Endothelial cell of umbilical vein (primary cell): ENCODE measurements at regions not wholly inside any gene's neighbourhood (a gene's known extent, or its start where the extent isn't known, plus 50 kb on each side); places are given as distances from the start of the nearest gene placed in this dataset.

ENCODE experiments used
- BruUV-seq: library from RNA; stranded (reverse); fragments of 400-500 nt; replicated peaks from 2 replicates; lab custom pipeline; 2021; lab: Mats Ljungman, UMichigan
- CTCF ChIA-PET: fragments of 300-600, 350-600 bp; sonication (Branson Sonifier 250); formaldehyde crosslinking; loops from one replicate; lab custom pipeline; 2021; ENCODE audit warnings: antibody characterized with exemption, inconsistent platforms; lab: Charles Lee
- POLR2A ChIA-PET: fragments of 300-600, 350-600 bp; sonication (Branson Sonifier 250); formaldehyde crosslinking; loops from one replicate; lab custom pipeline; 2021; ENCODE audit warnings: antibody characterized with exemption, inconsistent platforms; lab: Charles Lee
- DNase-seq: peaks from one replicate; pipeline ENCODE4 v3.0.0-alpha.2; 2011; ENCODE audit warnings: low read depth, low spot score
- FAIRE-seq: peaks from 2 replicates; lab custom pipeline; 2011; peaks lifted over from hg19 to GRCh38; lab: Jason Lieb, UNC
- H2AFZ ChIP-seq: 2 replicates; pipeline ENCODE4 v1.6.0; 2012; ENCODE audit warnings: low read depth, low read length, control low read depth, inconsistent platforms
- H3K27ac ChIP-seq: 2 replicates; pipeline ENCODE4 v1.5.1; 2011; ENCODE audit warnings: low read depth, mild to moderate bottlenecking, control low read depth, low read length, moderate library complexity; ENCODE audit not compliant: insufficient read depth
- H3K27me3 ChIP-seq, 2 experiments: 2 replicates each; pipeline versions ENCODE4 v1.6.0 to v1.6.1; 2011; ENCODE audit warnings: low read length in 2 of 2, mixed read lengths in 1 of 2; ENCODE audit not compliant: control insufficient read depth in 2 of 2, insufficient read depth in 2 of 2
- H3K36me3 ChIP-seq, 2 experiments: 2 replicates in 1 of 2; 3 replicates in 1 of 2; pipeline ENCODE4 v1.5.1; 2011; ENCODE audit warnings: low read length in 2 of 2, mild to moderate bottlenecking in 1 of 2, moderate library complexity in 1 of 2; ENCODE audit not compliant: control insufficient read depth in 2 of 2, insufficient read depth in 2 of 2; ENCODE audit errors: extremely low read depth in 1 of 2
- H3K4me1 ChIP-seq: 3 replicates; pipeline ENCODE4 v1.5.1; 2011; ENCODE audit warnings: mild to moderate bottlenecking, low read length; ENCODE audit not compliant: control insufficient read depth, insufficient read depth; ENCODE audit errors: extremely low read depth
- H3K4me2 ChIP-seq: 2 replicates; pipeline ENCODE4 v1.6.1; 2011; ENCODE audit warnings: low read length, control low read depth, mixed read lengths; ENCODE audit not compliant: insufficient read depth
- H3K4me3 ChIP-seq, 3 experiments: fragments of 200-600 bp in 1 of 3; sonication (generic), shearing (Covaris generic) in 1 of 3; replicated peaks in 1 of 3; 2 replicates each; pipeline ENCODE4 v1.5.1; 2011 to 2016; ENCODE audit warnings: control low read depth in 3 of 3, low read length in 3 of 3, mild to moderate bottlenecking in 2 of 3, inconsistent platforms in 1 of 3, low read depth in 1 of 3, moderate library complexity in 1 of 3; ENCODE audit not compliant: insufficient read depth in 1 of 3
- H3K79me2 ChIP-seq: 2 replicates; pipeline ENCODE4 v1.6.0; 2012; ENCODE audit warnings: low read length, inconsistent platforms; ENCODE audit not compliant: control insufficient read depth, insufficient read depth
- H3K9ac ChIP-seq: replicated peaks from 2 replicates; pipeline ENCODE3; 2011; ENCODE audit warnings: low read length, control low read depth; ENCODE audit not compliant: insufficient read depth; ENCODE audit errors: extremely low read depth
- H3K9me1 ChIP-seq: replicated peaks from 3 replicates; pipeline ENCODE4 v1.6.0; 2011; ENCODE audit warnings: mild to moderate bottlenecking, low read length; ENCODE audit not compliant: control insufficient read depth, insufficient read depth; ENCODE audit errors: extremely low read depth
- H3K9me3 ChIP-seq: replicated peaks from 2 replicates; pipeline ENCODE4 v1.5.1; 2012; ENCODE audit warnings: low read length, inconsistent platforms; ENCODE audit not compliant: control insufficient read depth, insufficient read depth
- H4K20me1 ChIP-seq: replicated peaks from 2 replicates; pipeline ENCODE3; 2011; ENCODE audit warnings: mild to moderate bottlenecking, low read length; ENCODE audit not compliant: control insufficient read depth, insufficient read depth; ENCODE audit errors: extremely low read depth
- EZH2 ChIP-seq: IDR thresholded peaks from 2 replicates; pipeline ENCODE4 v1.6.1; 2012; ENCODE audit warnings: borderline replicate concordance, low read depth, mild to moderate bottlenecking, moderate library complexity, low read length, inconsistent platforms; ENCODE audit not compliant: severe bottlenecking
- FOS ChIP-seq: IDR thresholded peaks from 2 replicates; pipeline ENCODE4 v1.6.1; 2011; ENCODE audit warnings: mild to moderate bottlenecking, low read length, moderate library complexity, borderline replicate concordance; ENCODE audit not compliant: insufficient read depth
- GATA2 ChIP-seq: IDR thresholded peaks from 2 replicates; pipeline ENCODE4 v1.7.0; 2011; ENCODE audit warnings: low read depth, mild to moderate bottlenecking, moderate library complexity, mixed read lengths, low read length; ENCODE audit not compliant: insufficient read length, insufficient read depth
- JUN ChIP-seq: IDR thresholded peaks from 2 replicates; pipeline ENCODE4 v1.6.1; 2011; ENCODE audit warnings: borderline replicate concordance, low read depth; ENCODE audit not compliant: insufficient read length, insufficient read depth
- MYC ChIP-seq: IDR thresholded peaks from one replicate; pipeline ENCODE4 v1.6.1; 2011; ENCODE audit warnings: mild to moderate bottlenecking, low read depth, low read length
- POLR2A ChIP-seq: IDR thresholded peaks from 2 replicates; pipeline ENCODE4 v1.6.1; 2012; ENCODE audit warnings: low read depth, mild to moderate bottlenecking, control low read depth, low read length
- POLR2AphosphoS5 ChIP-seq: IDR thresholded peaks from 2 replicates; pipeline ENCODE4 v1.6.1; 2012; ENCODE audit warnings: low read depth, mild to moderate bottlenecking, control low read depth, low read length, moderate library complexity; ENCODE audit not compliant: insufficient read depth
- dilution Hi-C: fragments of 300-500 bp; cut with MboI; formaldehyde crosslinking; loops from one replicate; pipeline ENCODE4 v1.15.0; 2019; ENCODE audit warnings: low sequenced_read_pairs; ENCODE audit not compliant: extremely low pct_ligation_motif_present
- intact Hi-C: fragments of 100-400 bp; cut with micrococcal nuclease; formaldehyde crosslinking; loops from one replicate; pipeline ENCODE4 v1.10.0; 2022
- TF ChIP-seq, protein P1 (sequence below), 2 donors: IDR thresholded peaks; 1 replicate in 1 of 2; 2 replicates in 1 of 2; pipeline ENCODE4 v1.5.1; 2011; ENCODE audit warnings: low read length in 2 of 2, mild to moderate bottlenecking in 2 of 2, moderate library complexity in 2 of 2, control low read depth in 1 of 2, inconsistent platforms in 1 of 2, low read depth in 1 of 2; ENCODE audit not compliant: insufficient read depth in 1 of 2; ENCODE audit errors: extremely low read depth in 1 of 2
- TF ChIP-seq, protein P2 (sequence below): IDR thresholded peaks from 2 replicates; pipeline ENCODE4 v1.6.1; 2011; ENCODE audit not compliant: insufficient read depth, insufficient read length

DNA sequence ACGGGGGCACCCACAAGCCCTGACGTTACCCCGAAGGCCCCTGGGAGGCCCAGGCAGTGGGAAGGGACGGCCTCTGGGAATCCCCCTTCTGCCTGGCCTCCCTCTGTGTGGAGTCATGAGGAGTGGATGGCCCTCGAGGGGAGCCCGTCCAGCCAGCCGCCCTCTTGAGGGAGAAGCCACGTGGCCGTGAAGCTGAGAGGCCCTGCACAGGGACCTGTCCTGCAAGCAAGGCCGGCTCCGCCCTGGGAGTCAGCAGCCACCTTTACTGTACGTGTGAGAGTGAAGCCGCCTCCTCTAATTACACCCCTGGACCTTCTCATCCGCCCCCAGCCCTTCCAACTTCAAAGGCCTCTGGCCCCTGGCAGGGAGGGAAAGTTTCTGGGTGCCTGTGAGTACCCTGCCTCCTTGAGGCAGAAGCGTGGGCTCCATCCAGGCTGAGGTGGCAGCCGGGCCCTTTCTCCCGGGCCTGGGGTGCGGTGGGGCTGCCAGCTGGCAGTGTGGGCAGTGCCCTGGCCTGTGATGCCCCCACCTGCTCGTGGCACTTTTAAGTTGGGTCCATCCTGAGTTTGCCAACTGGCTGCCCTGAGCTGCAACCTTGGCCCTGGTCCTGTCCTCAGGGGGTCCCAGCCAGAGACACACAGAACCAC is 55.9 kb upstream of the EGFL7 start:
- no peak overlapping the region for H3K27ac ChIP-seq
- H3K9ac ChIP-seq = no peak overlapping the region
- intact Hi-C loops = no loop called here

DNA sequence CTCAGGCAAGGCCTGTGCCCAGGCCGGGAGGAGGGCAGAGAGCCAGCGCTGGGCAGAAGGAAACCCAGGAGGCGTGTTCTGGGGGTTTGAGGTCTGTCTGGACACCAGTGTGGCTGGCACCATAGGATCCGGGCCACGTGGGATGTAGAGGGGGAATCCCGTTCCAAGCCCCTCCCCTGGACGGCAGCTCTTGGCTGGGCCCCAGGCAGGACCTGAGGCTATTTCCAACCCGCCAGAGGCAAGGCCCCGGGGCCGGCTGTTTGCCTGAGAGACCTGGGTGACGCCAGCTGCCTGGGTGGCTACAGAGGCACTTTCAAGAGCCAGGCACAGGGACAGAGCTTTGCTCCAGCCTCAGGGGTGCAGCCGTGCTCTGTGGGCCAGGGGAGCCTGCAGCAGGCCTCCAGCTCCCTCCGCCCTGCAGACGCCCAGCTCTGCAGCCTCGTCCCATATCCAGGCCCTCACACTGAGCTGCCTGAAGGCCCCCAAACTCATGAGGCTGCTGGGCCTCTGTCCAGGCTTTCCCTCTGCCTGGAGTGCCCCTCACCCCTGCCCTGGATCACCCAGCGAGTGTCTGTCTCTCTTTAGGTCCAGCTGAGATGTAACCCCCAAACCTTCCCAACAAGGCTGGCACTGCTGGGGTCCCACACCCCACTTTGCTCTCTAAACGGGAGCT is 56.6 kb upstream of the EGFL7 start:
- dilution Hi-C loops (no loop called here), intact Hi-C loops (no loop called here)
- POLR2A ChIA-PET = no interaction called here
- TF ChIP-seq EZH2 = no peak
- no peak for TF ChIP-seq MYC
- TF ChIP-seq GATA2 = no peak
- TF ChIP-seq JUN = no peak
- TF ChIP-seq POLR2AphosphoS5 = no peak
- no peak for TF ChIP-seq FOS
- TF ChIP-seq, protein P1, sequence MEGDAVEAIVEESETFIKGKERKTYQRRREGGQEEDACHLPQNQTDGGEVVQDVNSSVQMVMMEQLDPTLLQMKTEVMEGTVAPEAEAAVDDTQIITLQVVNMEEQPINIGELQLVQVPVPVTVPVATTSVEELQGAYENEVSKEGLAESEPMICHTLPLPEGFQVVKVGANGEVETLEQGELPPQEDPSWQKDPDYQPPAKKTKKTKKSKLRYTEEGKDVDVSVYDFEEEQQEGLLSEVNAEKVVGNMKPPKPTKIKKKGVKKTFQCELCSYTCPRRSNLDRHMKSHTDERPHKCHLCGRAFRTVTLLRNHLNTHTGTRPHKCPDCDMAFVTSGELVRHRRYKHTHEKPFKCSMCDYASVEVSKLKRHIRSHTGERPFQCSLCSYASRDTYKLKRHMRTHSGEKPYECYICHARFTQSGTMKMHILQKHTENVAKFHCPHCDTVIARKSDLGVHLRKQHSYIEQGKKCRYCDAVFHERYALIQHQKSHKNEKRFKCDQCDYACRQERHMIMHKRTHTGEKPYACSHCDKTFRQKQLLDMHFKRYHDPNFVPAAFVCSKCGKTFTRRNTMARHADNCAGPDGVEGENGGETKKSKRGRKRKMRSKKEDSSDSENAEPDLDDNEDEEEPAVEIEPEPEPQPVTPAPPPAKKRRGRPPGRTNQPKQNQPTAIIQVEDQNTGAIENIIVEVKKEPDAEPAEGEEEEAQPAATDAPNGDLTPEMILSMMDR (IDR thresholded peaks at IDR 0.05; ENCODE audit: extremely low read depth in 1 of 2, insufficient read depth in 1 of 2, low read depth in 1 of 2, low read length in 2 of 2) = no peak
- TF ChIP-seq, protein P2, sequence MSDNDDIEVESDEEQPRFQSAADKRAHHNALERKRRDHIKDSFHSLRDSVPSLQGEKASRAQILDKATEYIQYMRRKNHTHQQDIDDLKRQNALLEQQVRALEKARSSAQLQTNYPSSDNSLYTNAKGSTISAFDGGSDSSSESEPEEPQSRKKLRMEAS = no peak
- no peak for TF ChIP-seq POLR2A
- no peaks in the 10 kb centered on the region for H3K27me3 ChIP-seq
- no peak overlapping the region for H3K9ac ChIP-seq
- H3K4me3 ChIP-seq = no peak overlapping the region
- FAIRE-seq (no peak), DNase-seq (no peak)
- H3K79me2 ChIP-seq = no peaks in the 10 kb centered on the region
- no peaks in the 10 kb centered on the region for H3K9me1 ChIP-seq
- no peak overlapping the region for H3K4me2 ChIP-seq
- no peak overlapping the region for H2AFZ ChIP-seq
- no peaks in the 10 kb centered on the region for H3K36me3 ChIP-seq
- CTCF ChIA-PET = interaction anchor here (1.2 to 2.7 kb wide), 3 partner anchors 8 to 121 kb away, joined by 3 to 13 read pairs (median 4); no protein-coding TSS in a partner anchor
- peaks cover 5% of the 10 kb centered on the region for H3K4me1 ChIP-seq
- H4K20me1 ChIP-seq = no peaks in the 10 kb centered on the region
- H3K27ac ChIP-seq = no peak overlapping the region
- no TSS peak for BruUV-seq
- no peaks in the 10 kb centered on the region for H3K9me3 ChIP-seq

More for the DNA sequence above, 55.9 kb upstream of the EGFL7 start:
- peaks cover 5% of the 10 kb centered on the region for H3K4me1 ChIP-seq
- no peak overlapping the region for H3K4me2 ChIP-seq
- H3K4me3 ChIP-seq = no peak overlapping the region
- ChIA-PET CTCF (interaction anchor here (1.2 kb wide), 1 partner anchor 121 kb away, joined by 4 read pairs; no protein-coding TSS in a partner anchor), POLR2A (no interaction called here)
- DNase-seq = no peak
- no peaks in the 10 kb centered on the region for H3K36me3 ChIP-seq
- no peaks in the 10 kb centered on the region for H3K79me2 ChIP-seq
- no peak for TF ChIP-seq FOS
- TF ChIP-seq, protein P2 = no peak
- no peak for TF ChIP-seq POLR2AphosphoS5
- TF ChIP-seq EZH2 = no peak
- no peak for TF ChIP-seq POLR2A
- no peak for TF ChIP-seq JUN
- TF ChIP-seq MYC = no peak
- no peak for TF ChIP-seq GATA2
- BruUV-seq = no TSS peak
- H3K9me3 ChIP-seq = no peaks in the 10 kb centered on the region
- no peak overlapping the region for H2AFZ ChIP-seq
- H4K20me1 ChIP-seq = no peaks in the 10 kb centered on the region
- no peaks in the 10 kb centered on the region for H3K9me1 ChIP-seq
- H3K27me3 ChIP-seq = no peaks in the 10 kb centered on the region
- FAIRE-seq = no peak
- dilution Hi-C loops = no loop called here
